Ovary (tissue), 3 donors: ENCODE measurements at regions not wholly inside any gene's neighbourhood (a gene's known extent, or its start where the extent isn't known, plus 50 kb on each side); places are given as distances from the start of the nearest gene placed in this dataset.

Source experiments
- EP300 ChIP-seq: sonication (generic); formaldehyde crosslinking; IDR thresholded peaks from one replicate; pipeline ENCODE4 v1.6.1; 2017; ENCODE audit warnings: antibody characterized with exemption
- POLR2A ChIP-seq: fragments of 450-650 bp; IDR thresholded peaks from one replicate; pipeline ENCODE4 v1.6.1; 2017; ENCODE audit warnings: antibody characterized with exemption, mild to moderate bottlenecking, moderate library complexity
- TF ChIP-seq, protein P1 (sequence below), 3 donors: fragments of 450-650 bp in 2 of 3; fragments of 200-600 bp in 1 of 3; IDR thresholded peaks; one replicate each; pipeline versions ENCODE4 v1.5.1 to v1.8.0; 2016 to 2022; ENCODE audit warnings: antibody characterized with exemption in 3 of 3, mild to moderate bottlenecking in 1 of 3
- donor health status: DM: no; HTN: no; CAD: no.

- TF ChIP-seq, protein P1, sequence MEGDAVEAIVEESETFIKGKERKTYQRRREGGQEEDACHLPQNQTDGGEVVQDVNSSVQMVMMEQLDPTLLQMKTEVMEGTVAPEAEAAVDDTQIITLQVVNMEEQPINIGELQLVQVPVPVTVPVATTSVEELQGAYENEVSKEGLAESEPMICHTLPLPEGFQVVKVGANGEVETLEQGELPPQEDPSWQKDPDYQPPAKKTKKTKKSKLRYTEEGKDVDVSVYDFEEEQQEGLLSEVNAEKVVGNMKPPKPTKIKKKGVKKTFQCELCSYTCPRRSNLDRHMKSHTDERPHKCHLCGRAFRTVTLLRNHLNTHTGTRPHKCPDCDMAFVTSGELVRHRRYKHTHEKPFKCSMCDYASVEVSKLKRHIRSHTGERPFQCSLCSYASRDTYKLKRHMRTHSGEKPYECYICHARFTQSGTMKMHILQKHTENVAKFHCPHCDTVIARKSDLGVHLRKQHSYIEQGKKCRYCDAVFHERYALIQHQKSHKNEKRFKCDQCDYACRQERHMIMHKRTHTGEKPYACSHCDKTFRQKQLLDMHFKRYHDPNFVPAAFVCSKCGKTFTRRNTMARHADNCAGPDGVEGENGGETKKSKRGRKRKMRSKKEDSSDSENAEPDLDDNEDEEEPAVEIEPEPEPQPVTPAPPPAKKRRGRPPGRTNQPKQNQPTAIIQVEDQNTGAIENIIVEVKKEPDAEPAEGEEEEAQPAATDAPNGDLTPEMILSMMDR (IDR thresholded peaks at IDR 0.05): no peak
- no peak for TF ChIP-seq POLR2A
- TF ChIP-seq EP300: no peak
These were observed 431.2 kb upstream of the GRAMD2B start for GRCh38 chr5:125992050-125992449.
